GM12872 (cell line): ENCODE measurements at regions not wholly inside any gene's neighbourhood (a gene's known extent, or its start where the extent isn't known, plus 50 kb on each side); places are given as distances from the start of the nearest gene placed in this dataset.
A peak's percentile ranks its signal among the peaks of the same experiment; 100 is the strongest.

ENCODE experiments used
- TF ChIP-seq, protein P1 (sequence below): IDR thresholded peaks from 3 replicates; pipeline ENCODE4 v1.5.1; 2011; ENCODE audit warnings: low read depth, mild to moderate bottlenecking, low read length, moderate library complexity; ENCODE audit not compliant: insufficient read depth

DNA sequence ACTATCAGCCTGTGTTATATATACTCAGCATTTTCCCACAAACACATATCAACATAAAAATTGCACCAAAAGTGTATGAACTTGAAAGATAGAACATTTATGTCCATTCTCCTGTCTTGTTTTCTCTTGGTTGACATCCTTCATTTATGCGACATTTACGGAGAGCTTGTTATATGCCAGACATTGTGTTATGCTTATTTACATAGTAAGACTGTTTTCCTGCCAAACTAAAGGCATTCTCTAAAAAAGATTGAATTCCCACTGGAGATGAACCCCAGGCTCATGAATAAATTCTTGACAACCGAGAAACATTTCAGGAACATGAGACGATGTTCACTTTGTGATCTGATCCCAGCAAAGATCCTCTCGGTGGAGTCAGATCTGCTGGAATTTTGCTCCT is 131.0 kb downstream of the RAP2A start:
- TF ChIP-seq, protein P1, sequence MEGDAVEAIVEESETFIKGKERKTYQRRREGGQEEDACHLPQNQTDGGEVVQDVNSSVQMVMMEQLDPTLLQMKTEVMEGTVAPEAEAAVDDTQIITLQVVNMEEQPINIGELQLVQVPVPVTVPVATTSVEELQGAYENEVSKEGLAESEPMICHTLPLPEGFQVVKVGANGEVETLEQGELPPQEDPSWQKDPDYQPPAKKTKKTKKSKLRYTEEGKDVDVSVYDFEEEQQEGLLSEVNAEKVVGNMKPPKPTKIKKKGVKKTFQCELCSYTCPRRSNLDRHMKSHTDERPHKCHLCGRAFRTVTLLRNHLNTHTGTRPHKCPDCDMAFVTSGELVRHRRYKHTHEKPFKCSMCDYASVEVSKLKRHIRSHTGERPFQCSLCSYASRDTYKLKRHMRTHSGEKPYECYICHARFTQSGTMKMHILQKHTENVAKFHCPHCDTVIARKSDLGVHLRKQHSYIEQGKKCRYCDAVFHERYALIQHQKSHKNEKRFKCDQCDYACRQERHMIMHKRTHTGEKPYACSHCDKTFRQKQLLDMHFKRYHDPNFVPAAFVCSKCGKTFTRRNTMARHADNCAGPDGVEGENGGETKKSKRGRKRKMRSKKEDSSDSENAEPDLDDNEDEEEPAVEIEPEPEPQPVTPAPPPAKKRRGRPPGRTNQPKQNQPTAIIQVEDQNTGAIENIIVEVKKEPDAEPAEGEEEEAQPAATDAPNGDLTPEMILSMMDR: no peak

DNA sequence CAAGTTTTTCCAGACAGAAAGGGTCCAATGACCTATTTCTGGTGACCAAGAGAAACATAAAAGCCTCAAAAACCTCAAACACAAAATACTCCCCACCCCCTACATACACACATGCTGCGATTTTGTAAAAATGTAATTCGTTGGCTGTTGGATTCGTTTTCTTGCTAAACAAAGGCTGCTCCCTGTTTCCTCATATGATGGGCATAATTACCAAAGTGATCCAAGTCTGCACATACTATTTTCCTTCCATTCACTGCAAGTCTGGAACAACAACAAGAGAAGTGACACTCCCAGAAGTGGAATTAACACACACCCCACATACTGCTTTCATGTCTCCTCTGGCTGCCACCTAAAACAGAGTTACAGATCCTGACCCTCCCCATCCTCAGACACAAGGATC is 131.9 kb downstream of the RAP2A start:
- TF ChIP-seq, protein P1: no peak

DNA sequence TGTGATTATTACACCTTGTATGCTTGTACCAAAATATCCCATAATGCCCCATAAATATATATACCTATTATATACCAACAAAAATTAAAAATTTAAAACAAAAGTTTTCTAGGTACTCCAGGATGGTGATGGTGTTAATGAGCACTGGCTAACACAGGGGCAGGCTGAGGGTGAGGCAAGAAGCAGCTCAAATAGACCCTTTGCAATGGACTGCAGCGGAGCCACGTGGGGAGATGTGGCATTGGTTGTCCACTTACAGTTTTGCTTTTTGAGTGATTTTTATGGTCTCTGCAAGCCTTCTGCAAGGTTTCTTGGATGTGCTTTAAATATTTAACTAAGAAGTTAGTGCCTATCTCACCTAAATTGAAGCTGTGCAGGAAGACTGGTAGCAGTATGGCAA is 132.9 kb downstream of the RAP2A start:
- TF ChIP-seq, protein P1: peak; percentile 32; the same call in 1 of the 3 replicates

DNA sequence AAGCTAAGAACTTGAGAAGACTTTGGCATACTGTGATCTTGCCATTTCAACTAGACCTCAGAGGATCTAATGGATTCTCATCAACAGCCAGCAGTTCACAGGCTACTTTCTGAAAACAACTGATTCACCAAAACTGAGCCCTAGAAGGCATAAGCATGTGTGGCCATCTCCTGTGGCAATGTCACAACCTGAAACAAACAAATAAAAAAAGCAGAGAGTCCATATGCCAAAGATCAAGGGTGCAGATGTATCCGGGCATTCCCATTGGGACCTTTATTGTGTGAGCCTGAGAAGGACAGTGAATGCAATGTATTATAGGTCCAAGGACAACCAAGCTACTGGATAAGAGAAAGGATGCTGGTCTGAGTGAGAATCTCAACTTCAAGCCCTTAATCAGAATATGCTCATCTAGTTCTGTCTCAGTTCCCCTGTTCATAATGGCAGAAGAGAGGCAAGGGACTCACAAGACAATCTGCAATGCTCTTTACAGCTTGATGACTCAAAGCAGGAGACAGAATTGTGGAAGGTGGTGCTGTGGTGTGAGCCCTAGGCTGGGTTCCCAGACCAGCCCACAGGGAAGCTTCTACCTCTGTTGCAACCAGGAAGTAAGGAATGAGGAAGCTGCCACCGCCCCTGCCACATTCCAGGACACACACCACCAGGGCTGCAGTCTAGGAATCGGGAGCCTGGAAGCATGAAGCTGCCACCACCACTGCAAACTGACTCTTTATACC is 133.7 kb downstream of the RAP2A start:
- TF ChIP-seq, protein P1: no peak

DNA sequence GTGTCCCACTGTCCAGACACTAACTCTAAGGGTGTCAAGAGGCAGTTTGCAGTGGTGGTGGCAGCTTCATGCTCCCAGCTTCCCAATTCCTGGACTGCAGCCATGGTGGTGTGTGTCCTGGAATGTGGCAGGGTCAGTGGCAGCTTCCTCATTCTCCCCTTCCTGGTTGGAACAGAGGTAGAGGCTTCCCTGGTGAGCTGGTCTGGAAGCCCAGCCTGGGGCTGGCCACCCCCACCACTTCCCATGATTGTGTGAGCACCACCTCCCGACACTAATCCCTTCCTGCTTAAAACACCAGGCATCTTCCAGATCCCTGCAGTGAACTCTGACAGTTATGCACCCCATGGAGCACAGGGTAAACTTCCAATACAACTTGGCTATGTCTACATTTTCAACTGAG is 134.9 kb downstream of the RAP2A start:
- TF ChIP-seq, protein P1: no peak

DNA sequence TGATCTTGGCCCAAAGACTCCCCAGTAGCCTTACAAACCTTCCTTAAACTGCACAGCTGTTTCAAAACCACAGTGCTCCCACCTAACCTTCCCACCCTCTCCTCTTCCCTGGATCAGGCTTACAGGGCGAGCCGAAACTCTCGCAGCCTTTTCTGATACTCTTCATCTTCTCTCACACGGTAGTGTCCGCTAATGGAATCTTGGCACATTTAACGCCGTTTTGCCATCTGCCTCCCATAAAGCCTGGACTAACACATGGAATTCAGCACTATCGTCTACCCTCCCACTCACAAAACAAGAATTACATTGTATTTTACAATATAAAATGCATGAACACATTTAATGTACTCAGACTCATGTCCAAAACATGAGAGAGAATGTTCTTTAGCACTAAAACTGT is 135.9 kb downstream of the RAP2A start:
- TF ChIP-seq, protein P1: no peak

DNA sequence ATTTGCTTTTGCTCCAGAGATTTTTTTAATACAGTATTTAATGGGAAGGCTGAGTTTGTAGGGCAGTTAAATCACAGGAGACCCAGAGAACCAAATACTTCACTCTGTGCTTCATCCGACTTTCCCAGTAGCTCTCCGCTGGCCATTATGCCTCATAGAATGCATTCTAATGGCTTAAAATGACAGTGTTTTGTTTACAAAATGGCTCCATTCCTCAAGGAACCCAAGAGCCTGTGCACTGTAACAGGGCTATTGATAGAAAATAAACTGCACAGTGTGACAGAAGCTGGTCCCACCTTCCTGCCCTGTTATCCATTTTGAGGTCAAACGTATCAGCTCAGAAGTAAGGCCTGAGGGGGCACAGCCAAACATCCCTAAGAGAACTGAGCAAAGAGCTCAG is 136.5 kb downstream of the RAP2A start:
- TF ChIP-seq, protein P1: no peak
